GM13977 (cell line): ENCODE measurements at regions not wholly inside any gene's neighbourhood (a gene's known extent, or its start where the extent isn't known, plus 50 kb on each side); places are given as distances from the start of the nearest gene placed in this dataset.

Experiments used
- DNase-seq: peaks from one replicate; pipeline ENCODE4 v3.0.0; 2012; ENCODE audit warnings: low spot score
- in situ Hi-C: fragments of 300-500 bp; cut with MboI; formaldehyde crosslinking; loops from one replicate; pipeline ENCODE4 v1.12.0; 2022; ENCODE audit warnings: low sequenced_read_pairs, low pct_unique_long_range_greater_than_20kb, mixed read lengths, inconsistent platforms; ENCODE audit not compliant: unreplicated experiment
- TF ChIP-seq, protein P1 (sequence below): IDR thresholded peaks from 2 replicates; pipeline ENCODE4 v1.5.1; 2012; ENCODE audit warnings: mild to moderate bottlenecking, control low read depth; ENCODE audit not compliant: insufficient read depth; ENCODE audit errors: extremely low read depth, missing control alignments

DNA sequence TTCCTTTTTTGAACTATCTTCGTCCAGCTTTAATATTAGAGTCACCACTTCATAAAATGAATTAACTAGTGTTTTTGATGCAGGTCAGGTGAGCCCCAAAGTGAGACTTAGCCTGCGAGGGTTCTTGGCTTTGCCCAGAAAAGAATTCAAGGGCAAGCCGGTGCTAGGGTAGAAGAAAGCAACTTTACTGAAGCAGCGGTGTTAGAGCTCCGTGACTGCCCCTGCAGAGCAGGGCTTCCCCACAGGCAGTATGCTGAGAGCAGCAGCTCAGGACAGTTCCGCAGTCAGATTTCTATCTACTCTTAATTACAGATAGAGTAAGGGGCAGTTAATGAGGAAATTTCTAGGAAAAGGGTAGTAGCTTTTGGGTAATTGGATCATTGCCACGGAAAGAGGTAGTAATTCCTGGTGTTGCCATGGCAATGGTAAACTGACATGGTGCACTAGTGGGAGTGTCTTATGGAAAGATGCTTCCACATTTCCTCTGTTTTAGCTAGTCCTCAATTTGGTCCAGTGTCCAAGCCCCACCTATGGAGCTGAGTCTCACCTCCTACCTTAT is 432.2 kb upstream of the ZNF507 start:
- in situ Hi-C loops: no loop called here

GRCh38 chr19:31930401-31930800 is 415.0 kb upstream of the ZNF507 start:
- TF ChIP-seq, protein P1, sequence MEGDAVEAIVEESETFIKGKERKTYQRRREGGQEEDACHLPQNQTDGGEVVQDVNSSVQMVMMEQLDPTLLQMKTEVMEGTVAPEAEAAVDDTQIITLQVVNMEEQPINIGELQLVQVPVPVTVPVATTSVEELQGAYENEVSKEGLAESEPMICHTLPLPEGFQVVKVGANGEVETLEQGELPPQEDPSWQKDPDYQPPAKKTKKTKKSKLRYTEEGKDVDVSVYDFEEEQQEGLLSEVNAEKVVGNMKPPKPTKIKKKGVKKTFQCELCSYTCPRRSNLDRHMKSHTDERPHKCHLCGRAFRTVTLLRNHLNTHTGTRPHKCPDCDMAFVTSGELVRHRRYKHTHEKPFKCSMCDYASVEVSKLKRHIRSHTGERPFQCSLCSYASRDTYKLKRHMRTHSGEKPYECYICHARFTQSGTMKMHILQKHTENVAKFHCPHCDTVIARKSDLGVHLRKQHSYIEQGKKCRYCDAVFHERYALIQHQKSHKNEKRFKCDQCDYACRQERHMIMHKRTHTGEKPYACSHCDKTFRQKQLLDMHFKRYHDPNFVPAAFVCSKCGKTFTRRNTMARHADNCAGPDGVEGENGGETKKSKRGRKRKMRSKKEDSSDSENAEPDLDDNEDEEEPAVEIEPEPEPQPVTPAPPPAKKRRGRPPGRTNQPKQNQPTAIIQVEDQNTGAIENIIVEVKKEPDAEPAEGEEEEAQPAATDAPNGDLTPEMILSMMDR: no peak
- in situ Hi-C loops: no loop called here
- DNase-seq: no peak

More for the DNA sequence above, 432.2 kb upstream of the ZNF507 start:
- TF ChIP-seq, protein P1: no peak
- no peak for DNase-seq

DNA sequence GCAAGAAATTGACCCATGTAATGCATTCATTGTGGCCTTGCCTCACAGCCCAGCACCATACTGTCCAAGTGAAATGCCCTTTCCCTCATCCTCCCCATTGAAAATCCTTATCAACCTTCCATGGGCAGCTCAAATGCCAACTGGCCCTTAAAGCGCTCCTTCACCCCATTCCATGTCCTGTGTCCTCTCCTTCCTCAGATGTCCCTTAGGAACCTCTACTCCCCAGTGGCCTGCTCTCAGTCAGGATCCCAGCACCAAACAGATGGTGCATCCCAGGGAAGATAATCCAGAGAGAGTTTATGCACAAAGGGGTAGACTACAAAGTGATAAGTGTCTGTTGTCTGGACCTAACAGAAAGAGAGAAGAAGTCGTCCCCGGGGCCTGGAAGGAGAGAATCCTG is 407.4 kb upstream of the ZNF507 start:
- DNase-seq: no peak
- TF ChIP-seq, protein P1: no peak
- in situ Hi-C loops: no loop called here

DNA sequence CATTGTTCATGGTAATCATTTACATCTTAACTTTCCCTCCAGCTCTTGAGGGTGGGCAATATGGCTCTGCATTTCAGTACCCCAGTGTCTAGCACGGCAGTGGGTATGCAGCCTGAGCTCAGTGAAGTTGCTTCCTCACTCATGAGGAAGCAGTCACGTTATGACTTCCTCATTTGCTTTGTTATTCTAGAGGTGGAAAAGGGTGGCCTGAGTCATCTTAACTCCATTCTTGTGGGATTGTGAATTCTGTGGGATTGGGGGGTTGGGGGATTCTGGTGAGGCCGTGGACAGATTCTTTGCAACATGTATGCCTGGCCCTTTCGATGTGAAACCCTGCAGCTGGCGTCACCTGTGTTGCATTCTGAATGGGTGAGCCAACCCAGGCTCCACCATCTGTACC is 406.7 kb upstream of the ZNF507 start:
- DNase-seq: no peak
- in situ Hi-C loops: no loop called here

GRCh38 chr19:31940396-31940795 is 405.0 kb upstream of the ZNF507 start:
- no peak for DNase-seq
- in situ Hi-C loops: no loop called here
- TF ChIP-seq, protein P1: no peak

More for the DNA sequence above, 406.7 kb upstream of the ZNF507 start:
- TF ChIP-seq, protein P1: no peak

GRCh38 chr19:31943191-31943661 is 402.2 kb upstream of the ZNF507 start:
- no peak for DNase-seq
- TF ChIP-seq, protein P1: no peak
- in situ Hi-C loops: no loop called here
